Esophagus muscularis mucosa (tissue), 4 donors: ENCODE measurements at regions not wholly inside any gene's neighbourhood (a gene's known extent, or its start where the extent isn't known, plus 50 kb on each side); places are given as distances from the start of the nearest gene placed in this dataset.

Experiments
- CTCF ChIP-seq, 3 experiments: fragments of 200-600 bp in 2 of 3; fragments of 450-650 bp in 1 of 3; sonication (generic) in 2 of 3; IDR thresholded peaks; one replicate each; pipeline ENCODE4 v1.5.1; 2017 to 2019; ENCODE audit warnings: antibody characterized with exemption in 3 of 3, mild to moderate bottlenecking in 2 of 3, moderate library complexity in 1 of 3
- EP300 ChIP-seq: sonication (generic); formaldehyde crosslinking; IDR thresholded peaks from one replicate; pipeline ENCODE4 v1.6.1; 2017; ENCODE audit warnings: antibody characterized with exemption
- POLR2A ChIP-seq: fragments of 450-650 bp; IDR thresholded peaks from one replicate; pipeline ENCODE4 v1.6.1; 2017; ENCODE audit warnings: antibody characterized with exemption, moderate library complexity, mild to moderate bottlenecking, low read depth

GRCh38 chr5:130287438-130287837 lies 383.2 kb downstream of the CHSY3 start:
- TF ChIP-seq CTCF (IDR thresholded peaks at IDR 0.05) (no peak), EP300 (no peak), POLR2A (no peak)
